Osteocyte (in vitro differentiated cells): ENCODE measurements at regions not wholly inside any gene's neighbourhood (a gene's known extent, or its start where the extent isn't known, plus 50 kb on each side); places are given as distances from the start of the nearest gene placed in this dataset.

Experiments
- DNase-seq: peaks from one replicate; pipeline ENCODE4 v3.0.0; 2021; ENCODE audit warnings: mixed read lengths; ENCODE audit not compliant: unreplicated experiment; ENCODE audit errors: extremely low spot score
- H3K27ac Mint-ChIP-seq: one replicate; pipeline ENCODE4 v1.8.0; 2021; ENCODE audit warnings: mild to moderate bottlenecking, mixed read lengths; ENCODE audit not compliant: unreplicated experiment
- H3K27me3 Mint-ChIP-seq: one replicate; pipeline ENCODE4 v1.8.0; 2021; ENCODE audit warnings: mixed read lengths; ENCODE audit not compliant: unreplicated experiment
- H3K36me3 Mint-ChIP-seq: one replicate; pipeline ENCODE4 v1.8.0; 2021; ENCODE audit warnings: mixed read lengths; ENCODE audit not compliant: unreplicated experiment
- H3K4me1 Mint-ChIP-seq: one replicate; pipeline ENCODE4 v1.8.0; 2021; ENCODE audit warnings: mixed read lengths; ENCODE audit not compliant: unreplicated experiment
- H3K4me3 Mint-ChIP-seq: one replicate; pipeline ENCODE4 v1.8.0; 2021; ENCODE audit warnings: mild to moderate bottlenecking, moderate library complexity, mixed read lengths; ENCODE audit not compliant: unreplicated experiment
- H3K9me3 Mint-ChIP-seq: one replicate; pipeline ENCODE4 v1.8.0; 2021; ENCODE audit warnings: mixed read lengths; ENCODE audit not compliant: unreplicated experiment
- TF ChIP-seq, protein P1 (sequence below): fragments of 200-600 bp; sonication (generic); IDR thresholded peaks from 2 replicates; pipeline ENCODE4 v1.5.0; 2021; ENCODE audit warnings: antibody characterized with exemption, mild to moderate bottlenecking, moderate library complexity

- no peaks in the 10 kb centered on the region for H3K4me1 Mint-ChIP-seq
- no peaks in the 10 kb centered on the region for H3K36me3 Mint-ChIP-seq
- peaks cover 7% of the 10 kb centered on the region for H3K9me3 Mint-ChIP-seq
- TF ChIP-seq, protein P1, sequence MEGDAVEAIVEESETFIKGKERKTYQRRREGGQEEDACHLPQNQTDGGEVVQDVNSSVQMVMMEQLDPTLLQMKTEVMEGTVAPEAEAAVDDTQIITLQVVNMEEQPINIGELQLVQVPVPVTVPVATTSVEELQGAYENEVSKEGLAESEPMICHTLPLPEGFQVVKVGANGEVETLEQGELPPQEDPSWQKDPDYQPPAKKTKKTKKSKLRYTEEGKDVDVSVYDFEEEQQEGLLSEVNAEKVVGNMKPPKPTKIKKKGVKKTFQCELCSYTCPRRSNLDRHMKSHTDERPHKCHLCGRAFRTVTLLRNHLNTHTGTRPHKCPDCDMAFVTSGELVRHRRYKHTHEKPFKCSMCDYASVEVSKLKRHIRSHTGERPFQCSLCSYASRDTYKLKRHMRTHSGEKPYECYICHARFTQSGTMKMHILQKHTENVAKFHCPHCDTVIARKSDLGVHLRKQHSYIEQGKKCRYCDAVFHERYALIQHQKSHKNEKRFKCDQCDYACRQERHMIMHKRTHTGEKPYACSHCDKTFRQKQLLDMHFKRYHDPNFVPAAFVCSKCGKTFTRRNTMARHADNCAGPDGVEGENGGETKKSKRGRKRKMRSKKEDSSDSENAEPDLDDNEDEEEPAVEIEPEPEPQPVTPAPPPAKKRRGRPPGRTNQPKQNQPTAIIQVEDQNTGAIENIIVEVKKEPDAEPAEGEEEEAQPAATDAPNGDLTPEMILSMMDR, result no peak
- no peaks in the 10 kb centered on the region for H3K27me3 Mint-ChIP-seq
- no peak overlapping the region for H3K27ac Mint-ChIP-seq
- no peak for DNase-seq
- no peak overlapping the region for H3K4me3 Mint-ChIP-seq
Measured at GRCh38 chr10:85177767-85178166, 849.4 kb downstream of the CCSER2 start.

DNA sequence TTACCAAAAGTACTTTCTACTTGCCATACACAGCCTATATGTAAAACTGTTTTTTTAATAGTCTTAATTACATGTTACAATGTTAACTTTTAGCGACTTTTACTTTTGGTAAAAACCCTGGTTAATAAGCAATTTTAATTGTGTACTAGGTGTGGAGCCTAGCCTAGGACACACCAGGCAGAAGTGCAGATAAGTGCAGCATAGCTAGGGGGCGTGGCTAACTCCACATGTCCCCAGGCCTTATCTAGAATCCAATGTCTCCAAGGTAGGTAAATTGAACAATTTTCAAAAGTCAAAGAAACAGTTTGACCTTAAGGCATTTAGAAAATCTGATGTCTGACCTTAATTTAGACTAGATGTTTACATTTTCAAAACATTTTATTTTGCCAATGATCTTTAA lies 858.7 kb downstream of the CCSER2 start:
- peaks cover 9% of the 10 kb centered on the region for H3K9me3 Mint-ChIP-seq
- DNase-seq, result no peak
- H3K27ac Mint-ChIP-seq, result no peak overlapping the region
- H3K4me3 Mint-ChIP-seq, result no peak overlapping the region
- no peaks in the 10 kb centered on the region for H3K27me3 Mint-ChIP-seq
- TF ChIP-seq, protein P1, result no peak
- H3K4me1 Mint-ChIP-seq, result no peaks in the 10 kb centered on the region
- H3K36me3 Mint-ChIP-seq, result no peaks in the 10 kb centered on the region

- H3K27me3 Mint-ChIP-seq, result no peaks in the 10 kb centered on the region
- H3K27ac Mint-ChIP-seq, result no peak overlapping the region
- H3K4me1 Mint-ChIP-seq, result no peaks in the 10 kb centered on the region
- DNase-seq, result no peak
- peaks cover 4% of the 10 kb centered on the region for H3K9me3 Mint-ChIP-seq
- TF ChIP-seq, protein P1, result no peak
- H3K36me3 Mint-ChIP-seq, result no peaks in the 10 kb centered on the region
- H3K4me3 Mint-ChIP-seq, result no peak overlapping the region
Measured at GRCh38 chr10:85188770-85189484, 860.5 kb downstream of the CCSER2 start.

DNA sequence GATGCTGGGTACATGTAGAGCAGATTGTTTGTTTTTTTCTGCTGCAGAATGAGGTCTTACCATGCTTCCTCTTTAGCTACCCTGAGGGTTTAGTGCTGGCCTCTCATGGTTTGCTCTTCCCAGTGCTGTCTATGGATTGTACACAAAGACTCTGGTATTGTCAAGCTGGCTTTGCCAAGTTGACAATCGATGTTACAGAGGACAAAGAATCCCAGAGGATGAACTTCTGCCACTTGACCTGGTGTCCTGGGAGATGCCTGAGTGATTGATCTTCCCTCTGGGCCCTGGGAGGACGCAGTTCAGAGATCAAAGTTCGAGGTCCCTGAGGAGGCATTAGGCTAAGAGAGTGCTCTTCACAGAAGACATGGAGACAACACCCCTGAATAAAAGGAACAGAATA lies 865.4 kb downstream of the CCSER2 start:
- no peak for DNase-seq
- Mint-ChIP-seq H3K4me1 (no peaks in the 10 kb centered on the region), H3K9me3 (peaks cover 4% of the 10 kb centered on the region), H3K27ac (no peak overlapping the region), H3K4me3 (no peak overlapping the region), H3K36me3 (no peaks in the 10 kb centered on the region), H3K27me3 (no peaks in the 10 kb centered on the region)
- TF ChIP-seq, protein P1, result no peak

- H3K27me3 Mint-ChIP-seq, result no peaks in the 10 kb centered on the region
- DNase-seq, result no peak
- no peak overlapping the region for H3K27ac Mint-ChIP-seq
- peaks cover 4% of the 10 kb centered on the region for H3K9me3 Mint-ChIP-seq
- TF ChIP-seq, protein P1, result no peak
- H3K4me1 Mint-ChIP-seq, result no peaks in the 10 kb centered on the region
- no peak overlapping the region for H3K4me3 Mint-ChIP-seq
- H3K36me3 Mint-ChIP-seq, result no peaks in the 10 kb centered on the region
Measured at GRCh38 chr10:85194706-85195105, 866.3 kb downstream of the CCSER2 start.
